T follicular helper cell (primary cell): ENCODE measurements at regions not wholly inside any gene's neighbourhood (a gene's known extent, or its start where the extent isn't known, plus 50 kb on each side); places are given as distances from the start of the nearest gene placed in this dataset.

Source experiments
- DNase-seq: peaks from one replicate; pipeline ENCODE4 v3.0.0-alpha.2; 2020; ENCODE audit warnings: low read depth

- no peak for DNase-seq
Measured at GRCh38 chr2:120401275-120402066, 55.5 kb downstream of the INHBB start.

- DNase-seq, result no peak
Measured at GRCh38 chr2:120402067-120402433, 56.1 kb downstream of the INHBB start.

GRCh38 chr2:120402508-120402907, 56.6 kb downstream of the INHBB start:
- no peak for DNase-seq

- DNase-seq, result no peak
Measured at GRCh38 chr2:120403261-120403660, 57.3 kb downstream of the INHBB start.

GRCh38 chr2:120403676-120404075, 57.7 kb downstream of the INHBB start:
- DNase-seq, result no peak

- no peak for DNase-seq
Measured at GRCh38 chr2:120404274-120404673, 58.3 kb downstream of the INHBB start.

- DNase-seq, result no peak
Measured at GRCh38 chr2:120404941-120405758, 59.2 kb downstream of the INHBB start.

GRCh38 chr2:120405759-120406099, 59.8 kb downstream of the INHBB start:
- no peak for DNase-seq

- DNase-seq, result no peak
Measured at GRCh38 chr2:120406566-120406965, 60.6 kb downstream of the INHBB start.

GRCh38 chr2:120410487-120410886, 64.6 kb downstream of the INHBB start:
- no peak for DNase-seq

- no peak for DNase-seq
Measured at GRCh38 chr2:120415060-120415459, 69.1 kb downstream of the INHBB start.

- DNase-seq, result no peak
Measured at GRCh38 chr2:120415728-120416509, 70.0 kb downstream of the INHBB start.

- DNase-seq, result no peak
Measured at GRCh38 chr2:120418174-120418787, 72.3 kb downstream of the INHBB start.

- no peak for DNase-seq
Measured at GRCh38 chr2:120419073-120419472, 73.1 kb downstream of the INHBB start.

GRCh38 chr2:120419955-120420354, 74.0 kb downstream of the INHBB start:
- DNase-seq, result no peak

GRCh38 chr2:120421126-120421829, 75.3 kb downstream of the INHBB start:
- no peak for DNase-seq

- no peak for DNase-seq
Measured at GRCh38 chr2:120421830-120422175, 75.9 kb downstream of the INHBB start.

- DNase-seq, result no peak
Measured at GRCh38 chr2:120422465-120423160, 76.7 kb downstream of the INHBB start.

GRCh38 chr2:120423167-120423943, 77.4 kb downstream of the INHBB start:
- no peak for DNase-seq

- no peak for DNase-seq
Measured at GRCh38 chr2:120424274-120424796, 78.4 kb downstream of the INHBB start.
